Islet of Langerhans (tissue), 1 donor: ENCODE measurements at regions not wholly inside any gene's neighbourhood (a gene's known extent, or its start where the extent isn't known, plus 50 kb on each side); places are given as distances from the start of the nearest gene placed in this dataset.

Experiments
- FAIRE-seq: peaks from one replicate; lab custom pipeline; 2011; peaks lifted over from hg19 to GRCh38; lab: Jason Lieb, UNC

- FAIRE-seq: no peak
Observed at GRCh38 chr9:107742531-107743309, 253.2 kb upstream of the KLF4 start.

GRCh38 chr9:107740088-107740980 is 250.8 kb upstream of the KLF4 start:
- no peak for FAIRE-seq

GRCh38 chr9:107739601-107740082 is 250.1 kb upstream of the KLF4 start:
- FAIRE-seq: no peak

GRCh38 chr9:107738789-107739188 is 249.2 kb upstream of the KLF4 start:
- FAIRE-seq: no peak

- FAIRE-seq: no peak
Observed at GRCh38 chr9:107737987-107738743, 248.6 kb upstream of the KLF4 start.

- no peak for FAIRE-seq
Observed at GRCh38 chr9:107737610-107737986, 248.0 kb upstream of the KLF4 start.

GRCh38 chr9:107735821-107736220 is 246.3 kb upstream of the KLF4 start:
- no peak for FAIRE-seq

- FAIRE-seq: no peak
Observed at GRCh38 chr9:107734256-107735013, 244.9 kb upstream of the KLF4 start.

GRCh38 chr9:107733523-107733894 is 243.9 kb upstream of the KLF4 start:
- FAIRE-seq: no peak

GRCh38 chr9:107732781-107733522 is 243.4 kb upstream of the KLF4 start:
- FAIRE-seq: no peak

- no peak for FAIRE-seq
Observed at GRCh38 chr9:107731115-107731762, 241.7 kb upstream of the KLF4 start.

GRCh38 chr9:107730666-107731065 is 241.1 kb upstream of the KLF4 start:
- no peak for FAIRE-seq

GRCh38 chr9:107727086-107727780 is 237.7 kb upstream of the KLF4 start:
- no peak for FAIRE-seq

GRCh38 chr9:107723015-107723414 is 233.4 kb upstream of the KLF4 start:
- FAIRE-seq: no peak

GRCh38 chr9:107721705-107722245 is 232.2 kb upstream of the KLF4 start:
- no peak for FAIRE-seq

GRCh38 chr9:107720501-107720900 is 230.9 kb upstream of the KLF4 start:
- FAIRE-seq: no peak

- FAIRE-seq: no peak
Observed at GRCh38 chr9:107717529-107718314, 228.2 kb upstream of the KLF4 start.

- no peak for FAIRE-seq
Observed at GRCh38 chr9:107715740-107716139, 226.2 kb upstream of the KLF4 start.

- no peak for FAIRE-seq
Observed at GRCh38 chr9:107713470-107713869, 223.9 kb upstream of the KLF4 start.
